GM21390 (cell line): ENCODE measurements at regions not wholly inside any gene's neighbourhood (a gene's known extent, or its start where the extent isn't known, plus 50 kb on each side); places are given as distances from the start of the nearest gene placed in this dataset.

Source experiments
- ATAC-seq: cut with Tn5 transposase; IDR thresholded peaks from one replicate; pipeline ENCODE4 v1.9.1; 2021; ENCODE audit not compliant: unreplicated experiment

DNA sequence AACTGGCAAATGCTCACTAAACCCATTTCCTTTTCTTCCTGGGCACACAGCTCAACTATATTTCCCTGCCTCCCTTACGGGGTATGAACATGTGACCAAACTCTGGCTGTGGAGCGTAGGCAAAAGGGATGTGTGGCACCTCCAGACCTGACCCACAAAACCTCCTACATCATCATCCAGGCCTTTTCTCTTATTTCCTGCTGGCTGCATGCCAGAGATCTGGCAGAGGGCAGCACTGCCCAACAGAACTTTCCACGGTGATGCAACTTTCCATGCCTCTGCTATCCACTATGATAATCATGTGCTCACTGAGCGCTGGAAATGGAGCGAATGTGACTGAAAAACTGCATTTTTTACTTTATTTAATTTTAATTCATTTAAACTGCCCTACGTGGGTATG lies 99.6 kb upstream of the CACNA1E start:
- ATAC-seq = no peak

DNA sequence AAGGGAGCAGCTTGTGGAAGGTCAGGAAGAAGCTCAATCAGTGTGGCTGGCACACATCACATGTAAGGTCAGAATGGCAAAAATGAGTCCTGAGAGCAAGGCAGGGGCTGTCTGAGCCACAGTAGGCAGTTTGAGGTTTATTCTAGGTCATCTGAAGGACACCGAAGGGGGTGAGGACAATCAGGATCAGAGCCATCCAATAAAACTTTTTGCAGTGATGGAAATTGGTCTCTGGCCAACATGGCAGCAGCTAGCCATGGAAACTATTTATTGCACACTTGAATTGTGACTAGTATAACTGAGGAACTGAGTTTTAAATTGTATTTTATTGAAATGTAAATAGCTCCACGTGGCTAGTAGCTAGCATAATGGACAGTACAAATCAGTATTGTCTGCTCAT lies 97.0 kb upstream of the CACNA1E start:
- ATAC-seq = no peak

GRCh38 chr1:181386951-181387350 lies 96.4 kb upstream of the CACNA1E start:
- ATAC-seq = no peak

- ATAC-seq = no peak
Observed at GRCh38 chr1:181387702-181388101, 95.6 kb upstream of the CACNA1E start.

DNA sequence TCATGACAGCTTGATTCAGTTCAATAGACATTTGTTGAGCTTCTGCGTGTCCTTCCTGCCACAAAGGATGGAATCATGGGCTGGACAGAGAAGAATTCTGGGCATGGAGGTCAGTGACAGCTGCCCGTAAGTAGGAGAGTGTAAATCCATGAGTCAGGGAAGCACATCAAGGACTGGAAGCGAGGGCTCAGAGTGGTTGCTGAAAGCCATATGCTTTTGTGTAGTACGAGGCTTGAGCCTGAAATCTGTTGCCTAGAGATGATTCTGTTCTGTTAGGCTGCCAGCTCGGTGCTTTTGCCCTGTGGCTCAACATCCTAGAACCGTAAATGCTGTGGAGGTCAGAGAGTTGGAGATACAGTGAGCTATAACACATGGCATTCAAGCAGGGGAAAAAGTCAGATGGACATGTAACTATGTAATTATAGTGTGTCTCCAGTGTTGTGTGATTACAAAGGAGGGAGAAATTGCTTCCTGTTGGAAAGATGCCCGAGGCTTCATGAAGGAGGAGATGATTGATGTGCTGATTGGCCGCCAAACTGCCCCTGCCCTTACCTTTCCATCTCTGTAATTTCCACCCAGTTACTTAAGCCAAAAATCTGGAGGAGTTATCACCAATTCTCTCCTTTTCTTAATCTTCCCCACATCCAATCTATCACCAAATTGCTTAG lies 92.8 kb upstream of the CACNA1E start:
- no peak for ATAC-seq

DNA sequence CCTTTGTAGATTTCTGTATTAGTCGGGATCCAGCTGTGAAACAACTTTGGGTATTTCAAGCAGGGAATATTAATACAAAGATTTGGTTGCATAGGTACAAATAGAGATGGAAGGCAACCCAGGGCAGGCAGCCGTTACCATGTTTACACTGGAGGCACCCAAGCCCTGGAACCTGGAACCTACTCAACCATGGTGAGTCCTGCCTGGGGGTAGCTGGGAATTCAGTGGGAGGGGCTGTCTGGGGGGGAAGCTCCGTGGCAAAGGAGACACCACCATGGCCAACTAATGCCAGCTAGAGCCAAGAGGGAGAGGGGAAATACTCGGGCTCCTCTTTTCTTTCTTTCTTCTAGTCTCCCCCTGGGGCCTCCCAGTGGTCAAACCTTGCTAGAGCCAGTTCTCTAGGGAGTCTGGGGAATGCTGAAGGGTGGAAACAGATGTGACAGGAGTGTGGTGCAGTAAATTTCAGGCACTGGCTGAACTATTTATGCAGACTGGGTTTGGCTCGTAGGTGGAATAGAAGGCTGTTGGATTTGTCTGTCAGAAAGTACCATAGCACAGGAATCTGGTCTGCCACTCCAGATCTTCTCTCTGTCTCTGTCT lies 91.9 kb upstream of the CACNA1E start:
- no peak for ATAC-seq

- no peak for ATAC-seq
Observed at GRCh38 chr1:181392133-181392532, 91.2 kb upstream of the CACNA1E start.

DNA sequence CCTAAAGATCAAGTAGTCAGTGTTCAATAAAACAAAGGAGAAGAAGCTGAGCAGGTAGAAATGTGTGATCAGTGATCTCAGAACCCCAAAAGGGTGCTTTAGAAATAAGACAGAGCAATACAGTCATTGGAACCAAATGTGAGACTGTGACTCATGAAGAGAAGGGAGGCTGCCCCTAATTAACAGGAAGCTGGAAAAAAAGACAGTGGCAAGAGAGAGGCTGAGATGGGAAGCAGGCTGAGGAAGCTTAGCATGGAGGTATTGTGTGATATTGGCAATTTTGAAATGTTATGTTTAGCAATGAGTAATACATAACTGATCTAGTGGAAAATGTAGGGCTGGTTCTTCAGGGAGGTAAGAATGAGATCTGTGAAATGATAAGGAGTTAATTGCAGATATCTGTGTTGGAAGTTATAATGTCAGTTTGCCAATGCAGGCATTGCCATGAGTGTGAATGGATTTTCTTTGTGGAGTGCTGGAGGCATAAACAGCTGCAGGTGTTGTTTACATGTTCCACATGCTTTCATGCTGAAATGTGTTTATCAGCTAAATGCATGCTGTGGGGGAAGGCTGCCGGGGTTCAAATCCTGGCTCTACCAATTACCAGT lies 90.6 kb upstream of the CACNA1E start:
- ATAC-seq = no peak

GRCh38 chr1:181394766-181395165 lies 88.6 kb upstream of the CACNA1E start:
- no peak for ATAC-seq

GRCh38 chr1:181396171-181396670 lies 87.1 kb upstream of the CACNA1E start:
- no peak for ATAC-seq

- ATAC-seq = no peak
Observed at GRCh38 chr1:181396811-181397210, 86.5 kb upstream of the CACNA1E start.

DNA sequence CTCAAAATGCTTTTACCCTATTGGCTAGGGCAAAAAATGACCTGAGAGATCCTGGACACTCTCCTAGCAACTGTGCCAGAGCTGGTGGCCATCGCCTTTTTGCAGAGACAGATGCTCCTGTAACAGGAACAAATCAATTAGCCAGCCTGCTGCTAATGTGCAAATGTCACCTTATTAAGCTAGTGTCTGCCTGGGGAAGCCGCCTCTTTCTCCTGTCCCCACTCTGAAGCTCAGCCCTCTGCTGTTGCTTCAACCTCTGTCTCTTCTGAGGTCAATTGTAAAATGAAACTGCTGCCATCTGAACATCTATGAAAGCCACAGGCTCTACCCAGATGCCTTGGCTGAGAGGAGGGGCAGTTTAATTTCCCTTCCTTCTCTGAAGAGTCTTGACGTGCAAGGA lies 85.5 kb upstream of the CACNA1E start:
- peak; percentile 63 for ATAC-seq

- peak; percentile 73 for ATAC-seq
Observed at GRCh38 chr1:181398544-181398943, 84.8 kb upstream of the CACNA1E start.

DNA sequence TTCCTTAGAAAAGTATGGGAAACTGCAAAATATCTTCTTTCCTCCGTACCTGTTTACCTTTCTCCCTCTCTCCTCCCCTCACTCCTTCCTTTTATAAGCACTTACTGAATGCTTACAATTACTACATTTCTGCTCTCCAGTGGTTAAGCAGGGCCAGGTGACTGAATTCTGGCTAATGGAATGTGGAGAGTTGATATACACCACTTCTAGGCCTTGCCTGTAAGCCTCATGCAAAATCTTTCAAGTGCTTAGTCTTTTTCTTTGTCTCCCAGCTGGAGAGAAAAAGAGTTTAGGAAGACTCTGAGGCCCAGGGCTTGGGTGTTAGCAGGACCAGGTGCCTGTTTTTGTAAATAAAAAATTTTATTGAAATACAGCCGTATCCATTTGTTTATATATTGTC lies 77.7 kb upstream of the CACNA1E start:
- ATAC-seq = no peak

GRCh38 chr1:181406989-181407388 lies 76.3 kb upstream of the CACNA1E start:
- no peak for ATAC-seq

GRCh38 chr1:181409981-181410380 lies 73.3 kb upstream of the CACNA1E start:
- no peak for ATAC-seq

DNA sequence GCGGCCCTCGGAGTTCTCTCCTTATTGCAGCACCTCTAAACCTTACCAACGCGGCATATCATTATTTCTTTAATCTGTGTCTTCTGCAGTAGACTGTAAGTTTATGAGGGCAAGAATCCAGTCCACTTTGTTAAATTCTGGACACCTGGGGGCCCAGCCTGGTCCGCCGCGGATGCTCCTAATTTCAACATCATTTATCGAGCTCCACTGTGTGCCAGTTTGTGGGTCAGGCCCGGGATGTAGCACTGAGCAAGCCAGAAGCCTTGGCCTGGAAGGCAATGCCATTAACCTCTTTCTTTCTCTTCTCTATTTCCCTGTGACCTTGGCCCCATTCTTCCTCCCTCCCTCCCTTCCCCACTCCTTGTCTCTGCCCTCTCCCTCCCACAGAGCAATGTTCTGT lies 70.6 kb upstream of the CACNA1E start:
- no peak for ATAC-seq

- no peak for ATAC-seq
Observed at GRCh38 chr1:181413195-181413815, 70.0 kb upstream of the CACNA1E start.

DNA sequence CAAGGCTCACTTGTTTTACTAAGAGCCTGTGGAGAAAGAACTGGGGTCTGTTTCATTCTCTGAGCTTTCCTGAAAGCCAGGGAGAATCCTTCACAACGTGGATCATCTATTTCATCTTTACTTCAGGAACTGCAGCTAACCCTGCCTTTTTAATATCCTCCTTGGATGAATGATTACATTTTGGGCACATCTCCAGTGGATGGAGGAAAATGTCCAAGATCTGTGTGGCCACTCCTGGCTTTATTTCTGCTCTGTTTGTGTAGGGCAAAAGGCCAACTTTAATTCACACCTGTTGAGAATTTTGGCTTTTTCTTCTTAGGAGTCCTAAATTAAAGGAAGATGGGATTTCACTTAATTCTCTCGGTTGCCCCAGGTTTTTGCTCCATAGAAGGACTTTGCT lies 69.5 kb upstream of the CACNA1E start:
- no peak for ATAC-seq

GRCh38 chr1:181416268-181416860 lies 67.0 kb upstream of the CACNA1E start:
- no peak for ATAC-seq

- ATAC-seq = no peak
Observed at GRCh38 chr1:181417915-181418314, 65.4 kb upstream of the CACNA1E start.
